ENCODE measurements at regions not wholly inside any gene's neighbourhood (a gene's known extent, or its start where the extent isn't known, plus 50 kb on each side); places are given as distances from the start of the nearest gene placed in this dataset.
A peak's percentile ranks its signal among the peaks of the same experiment; 100 is the strongest.

DNA sequence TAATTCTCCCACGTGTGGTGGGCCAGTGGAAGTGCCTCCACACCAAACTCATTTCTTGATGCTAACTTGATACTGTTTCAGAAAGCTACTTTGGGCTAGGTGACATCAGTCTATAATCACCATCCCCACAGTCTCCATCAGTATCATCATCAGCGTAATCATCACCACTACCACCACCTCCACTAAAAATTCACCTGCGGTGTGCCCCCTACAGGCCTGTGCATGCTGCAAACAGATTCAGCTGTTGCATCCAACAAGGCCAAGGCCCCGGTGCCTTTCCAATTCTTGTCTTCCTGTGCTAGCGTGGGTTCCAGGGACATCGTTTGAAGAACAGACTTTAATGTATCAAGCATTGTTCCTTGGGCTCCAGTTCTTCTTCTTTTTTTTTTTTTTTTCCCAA is 201.3 kb upstream of the EXOC2 start:
- H3K4me2 ChIP-seq (ENCODE audit: insufficient read depth, low read length) = no peak overlapping the region
- H3K9me3 ChIP-seq (ENCODE audit: insufficient read depth, low read length, severe bottlenecking) = no peaks in the 10 kb centered on the region
- no peak overlapping the region for H3K9ac ChIP-seq (ENCODE audit: low read depth, low read length)
- no peaks in the 10 kb centered on the region for H3K36me3 ChIP-seq (ENCODE audit: insufficient read depth, low read length)
- no peaks in the 10 kb centered on the region for H3K4me1 ChIP-seq (ENCODE audit: insufficient read depth, low read length)
- DNase-seq (no peak), ATAC-seq (ENCODE audit: insufficient read depth, low read depth) (no peak)
- H3K79me2 ChIP-seq (ENCODE audit: insufficient read depth, low read length) = no peaks in the 10 kb centered on the region
- H2AFZ ChIP-seq (ENCODE audit: low read depth, low read length) = no peak overlapping the region
- peak; percentile 39 for TF ChIP-seq CTCF (IDR thresholded peaks at IDR 0.05; ENCODE audit: borderline replicate concordance, extremely low read depth, low read length, poor library complexity, severe bottlenecking)
- no peak for TF ChIP-seq EZH2 (IDR thresholded peaks at IDR 0.05; ENCODE audit: borderline replicate concordance, low read depth, low read length, severe bottlenecking)
- no peak overlapping the region for H3K27ac ChIP-seq (ENCODE audit: low read length)
- H3K27me3 ChIP-seq (ENCODE audit: insufficient read depth, low read length, poor library complexity) = peaks cover 10% of the 10 kb centered on the region
- no peak overlapping the region for H3K4me3 ChIP-seq (ENCODE audit: low read depth in 1 of 2, low read length in 2 of 2)
- peaks cover 3% of the 10 kb centered on the region; the same call in 1 of the 2 replicates for H4K20me1 ChIP-seq (ENCODE audit: insufficient read depth, low read length)

GRCh38 chr6:890995-891394 is 198.1 kb upstream of the EXOC2 start:
- no peaks in the 10 kb centered on the region for H3K79me2 ChIP-seq (ENCODE audit: insufficient read depth, low read length)
- H3K4me3 ChIP-seq (ENCODE audit: low read depth in 1 of 2, low read length in 2 of 2) = no peak overlapping the region
- no peak for ATAC-seq (ENCODE audit: insufficient read depth, low read depth)
- H3K36me3 ChIP-seq (ENCODE audit: insufficient read depth, low read length) = no peaks in the 10 kb centered on the region
- TF ChIP-seq CTCF (IDR thresholded peaks at IDR 0.05; ENCODE audit: borderline replicate concordance, extremely low read depth, low read length, poor library complexity, severe bottlenecking) (no peak), EZH2 (IDR thresholded peaks at IDR 0.05; ENCODE audit: borderline replicate concordance, low read depth, low read length, severe bottlenecking) (no peak)
- no peak for DNase-seq
- no peaks in the 10 kb centered on the region; the same call in 1 of the 2 replicates for H4K20me1 ChIP-seq (ENCODE audit: insufficient read depth, low read length)
- H3K4me1 ChIP-seq (ENCODE audit: insufficient read depth, low read length) = no peaks in the 10 kb centered on the region
- no peak overlapping the region for H3K27ac ChIP-seq (ENCODE audit: low read length)
- H3K9me3 ChIP-seq (ENCODE audit: insufficient read depth, low read length, severe bottlenecking) = no peaks in the 10 kb centered on the region
- H3K27me3 ChIP-seq (ENCODE audit: insufficient read depth, low read length, poor library complexity) = peaks cover 3% of the 10 kb centered on the region
- H3K9ac ChIP-seq (ENCODE audit: low read depth, low read length) = no peak overlapping the region
- H2AFZ ChIP-seq (ENCODE audit: low read depth, low read length) = no peak overlapping the region
- H3K4me2 ChIP-seq (ENCODE audit: insufficient read depth, low read length) = no peak overlapping the region

GRCh38 chr6:890201-890600 is 197.3 kb upstream of the EXOC2 start:
- peaks cover 3% of the 10 kb centered on the region for H3K27me3 ChIP-seq (ENCODE audit: insufficient read depth, low read length, poor library complexity)
- TF ChIP-seq EZH2 (IDR thresholded peaks at IDR 0.05; ENCODE audit: borderline replicate concordance, low read depth, low read length, severe bottlenecking) (no peak), CTCF (IDR thresholded peaks at IDR 0.05; ENCODE audit: borderline replicate concordance, extremely low read depth, low read length, poor library complexity, severe bottlenecking) (no peak)
- H3K79me2 ChIP-seq (ENCODE audit: insufficient read depth, low read length) = no peaks in the 10 kb centered on the region
- no peak overlapping the region for H3K9ac ChIP-seq (ENCODE audit: low read depth, low read length)
- H4K20me1 ChIP-seq (ENCODE audit: insufficient read depth, low read length) = no peaks in the 10 kb centered on the region; the same call in 1 of the 2 replicates
- H3K4me3 ChIP-seq (ENCODE audit: low read depth in 1 of 2, low read length in 2 of 2) = no peak overlapping the region
- H3K36me3 ChIP-seq (ENCODE audit: insufficient read depth, low read length) = no peaks in the 10 kb centered on the region
- no peaks in the 10 kb centered on the region for H3K4me1 ChIP-seq (ENCODE audit: insufficient read depth, low read length)
- DNase-seq (no peak), ATAC-seq (ENCODE audit: insufficient read depth, low read depth) (no peak)
- no peak overlapping the region for H3K4me2 ChIP-seq (ENCODE audit: insufficient read depth, low read length)
- H3K9me3 ChIP-seq (ENCODE audit: insufficient read depth, low read length, severe bottlenecking) = no peaks in the 10 kb centered on the region
- no peak overlapping the region for H2AFZ ChIP-seq (ENCODE audit: low read depth, low read length)
- no peak overlapping the region for H3K27ac ChIP-seq (ENCODE audit: low read length)

Data from DND-41 (cell line).